M059J (cell line): ENCODE measurements at regions not wholly inside any gene's neighbourhood (a gene's known extent, or its start where the extent isn't known, plus 50 kb on each side); places are given as distances from the start of the nearest gene placed in this dataset.
"Not testable (repeated sequence)": the region's sequence is repeated elsewhere in the genome, so short reads cannot be mapped to it uniquely, and the experiment has no call there.

ENCODE experiments used
- DNase-seq: peaks from one replicate; pipeline ENCODE4 v3.0.0-alpha.2; 2012; ENCODE audit warnings: low read depth

- DNase-seq, result no peak
These were observed 1016.5 kb upstream of the FOXG1 start for GRCh38 chr14:27750114-27750513.

- not testable (repeated sequence) for DNase-seq
These were observed 1008.9 kb upstream of the FOXG1 start for GRCh38 chr14:27757642-27758041.

GRCh38 chr14:27760367-27760766 is 1006.2 kb upstream of the FOXG1 start:
- not testable (repeated sequence) for DNase-seq

- DNase-seq, result not testable (repeated sequence)
These were observed 967.2 kb upstream of the FOXG1 start for GRCh38 chr14:27799066-27800028.

DNA sequence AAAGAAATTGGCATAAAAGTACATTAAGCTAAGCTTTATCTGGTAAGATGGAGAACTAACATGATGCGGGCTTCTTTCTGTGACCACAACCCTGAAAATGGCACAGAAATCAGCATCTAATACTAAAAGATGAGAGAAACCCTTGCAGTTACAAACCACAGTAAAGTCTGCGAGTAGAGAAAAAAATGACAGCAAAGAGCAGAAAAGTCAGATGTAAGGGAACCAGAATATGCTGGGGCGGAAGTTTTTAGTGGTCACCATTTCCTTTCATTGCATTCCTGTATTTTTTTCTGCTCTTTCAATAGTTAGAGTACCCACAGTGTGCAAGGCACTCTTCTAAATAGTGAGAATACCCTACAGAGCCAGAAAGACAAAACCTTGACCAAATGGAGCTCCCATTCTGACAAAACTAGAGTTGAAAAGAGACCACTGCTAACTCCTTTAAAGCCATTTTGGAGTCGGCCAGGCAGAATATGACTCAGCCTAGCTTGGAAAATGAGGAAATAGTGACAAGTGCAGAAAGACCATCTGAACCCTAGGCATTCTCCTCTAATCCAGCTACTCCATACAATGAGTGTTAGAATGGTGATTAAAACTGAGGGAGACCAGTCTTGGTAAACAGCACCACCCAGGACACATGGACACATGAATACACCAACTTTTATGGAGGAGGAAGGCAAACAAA is 948.7 kb upstream of the FOXG1 start:
- DNase-seq, result not testable (repeated sequence)

GRCh38 chr14:27826149-27826548 is 940.4 kb upstream of the FOXG1 start:
- DNase-seq, result not testable (repeated sequence)

- DNase-seq, result not testable (repeated sequence)
These were observed 934.6 kb upstream of the FOXG1 start for GRCh38 chr14:27831978-27832377.

GRCh38 chr14:27833001-27833400 is 933.6 kb upstream of the FOXG1 start:
- DNase-seq, result not testable (repeated sequence)

DNA sequence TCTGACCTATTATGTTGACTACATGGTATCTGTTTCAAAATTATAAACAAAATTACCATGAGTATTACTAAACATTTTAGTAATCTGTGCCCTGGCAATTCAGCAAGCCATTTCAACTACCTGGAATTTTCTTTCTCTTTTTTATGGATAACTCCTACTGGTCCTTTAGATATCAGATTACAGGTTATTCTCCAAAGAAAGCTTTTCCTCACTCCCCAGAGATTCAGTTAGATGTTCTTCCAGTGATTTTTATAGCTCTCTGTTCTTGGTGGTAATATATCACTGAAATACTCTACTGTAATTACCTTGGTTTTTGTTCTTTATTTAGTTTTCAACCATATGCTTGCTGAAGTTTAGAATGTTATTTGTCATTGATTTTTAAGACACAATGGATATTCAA is 930.2 kb upstream of the FOXG1 start:
- DNase-seq, result no peak

DNA sequence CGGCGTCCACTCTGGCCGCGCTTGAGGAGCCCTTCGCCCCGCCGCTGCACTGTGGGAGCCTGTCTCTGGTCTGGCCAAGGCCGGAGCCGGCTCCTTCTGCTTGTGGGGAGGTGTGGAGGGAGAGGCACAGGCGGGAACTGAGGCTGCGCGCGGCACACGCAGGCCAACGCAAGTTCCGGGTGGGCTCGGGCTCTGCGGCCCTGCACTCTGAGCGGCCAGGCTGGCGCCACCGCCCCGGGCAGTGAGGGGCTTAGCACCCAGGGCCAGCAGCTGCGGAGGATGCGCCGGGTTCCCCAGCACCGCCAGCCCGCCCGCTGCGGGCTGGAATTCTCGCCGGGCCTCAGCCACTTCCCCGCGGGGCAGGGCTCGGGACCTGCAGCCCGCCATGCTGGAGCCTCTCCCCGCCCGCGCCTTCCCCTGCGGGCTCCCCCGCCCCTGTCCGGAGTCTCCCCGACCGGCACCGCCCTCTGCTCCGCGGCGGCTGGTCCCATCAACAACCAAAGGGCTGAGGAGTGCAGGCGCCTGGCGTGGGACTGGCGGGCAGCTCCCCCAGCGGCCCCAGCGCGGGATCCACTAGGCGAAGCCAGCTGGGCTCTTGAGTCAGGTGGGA is 921.2 kb upstream of the FOXG1 start:
- no peak for DNase-seq

DNA sequence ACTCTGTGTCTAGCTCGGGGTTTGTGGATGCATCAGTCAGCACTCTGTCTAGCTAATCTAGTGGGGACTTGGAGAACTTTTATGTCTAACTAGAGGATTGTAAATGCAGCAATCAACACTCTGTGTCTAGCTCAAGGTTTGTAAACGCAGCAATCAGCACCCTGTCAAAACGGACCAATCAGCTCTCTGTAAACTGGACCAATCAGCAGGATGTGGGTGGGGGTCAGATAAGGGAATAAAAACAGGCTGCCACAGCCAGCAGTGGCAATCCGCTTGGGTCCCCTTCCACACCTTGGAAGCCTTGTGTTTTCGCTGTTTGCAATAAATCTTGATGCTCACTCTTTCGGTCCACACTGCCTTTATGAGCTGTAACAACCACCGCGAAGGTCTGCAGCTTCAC is 920.7 kb upstream of the FOXG1 start:
- no peak for DNase-seq

GRCh38 chr14:27847480-27847879 is 919.1 kb upstream of the FOXG1 start:
- not testable (repeated sequence) for DNase-seq

- DNase-seq, result not testable (repeated sequence)
These were observed 917.4 kb upstream of the FOXG1 start for GRCh38 chr14:27849193-27849592.

- no peak for DNase-seq
These were observed 903.9 kb upstream of the FOXG1 start for GRCh38 chr14:27862684-27863083.

- no peak for DNase-seq
These were observed 903.4 kb upstream of the FOXG1 start for GRCh38 chr14:27863166-27863565.

DNA sequence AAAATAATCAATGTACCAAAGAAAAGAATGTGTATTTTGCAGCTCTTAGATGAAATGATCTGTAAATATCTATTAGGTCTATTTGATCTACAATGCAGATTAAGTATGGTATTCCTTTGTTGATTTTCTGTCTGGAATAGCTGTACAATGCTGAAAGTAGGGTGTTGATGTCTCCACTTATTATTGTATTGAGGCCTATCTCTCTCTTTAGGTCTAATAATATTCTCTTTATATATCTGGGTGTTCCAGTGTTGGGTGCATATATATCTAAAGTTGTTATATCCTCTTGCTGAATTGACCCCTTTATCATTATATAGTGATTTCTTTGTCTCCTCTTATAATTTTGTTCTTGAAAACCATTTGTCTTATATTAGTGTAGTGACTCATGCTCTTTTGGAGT is 885.5 kb upstream of the FOXG1 start:
- DNase-seq, result no peak

- DNase-seq, result no peak
These were observed 884.9 kb upstream of the FOXG1 start for GRCh38 chr14:27881646-27882045.

DNA sequence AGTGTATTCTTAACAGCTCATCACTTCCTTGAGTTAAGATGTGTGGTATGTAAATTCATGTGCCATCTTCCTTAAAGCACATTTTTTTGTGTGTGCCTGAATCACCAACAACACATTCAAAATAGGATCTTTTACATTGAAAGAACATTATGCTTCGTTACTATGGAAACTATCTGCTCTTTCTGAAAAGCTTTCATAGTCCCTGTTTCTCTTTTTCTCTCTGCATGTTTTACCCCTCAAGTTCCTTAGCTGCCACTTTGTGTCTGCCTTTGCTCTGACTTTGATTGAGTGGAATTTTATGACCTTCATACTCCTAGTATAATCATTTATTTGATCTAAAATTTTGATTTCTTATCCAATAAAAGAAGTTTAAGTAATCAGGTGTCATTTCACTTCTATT is 880.3 kb upstream of the FOXG1 start:
- no peak for DNase-seq

DNA sequence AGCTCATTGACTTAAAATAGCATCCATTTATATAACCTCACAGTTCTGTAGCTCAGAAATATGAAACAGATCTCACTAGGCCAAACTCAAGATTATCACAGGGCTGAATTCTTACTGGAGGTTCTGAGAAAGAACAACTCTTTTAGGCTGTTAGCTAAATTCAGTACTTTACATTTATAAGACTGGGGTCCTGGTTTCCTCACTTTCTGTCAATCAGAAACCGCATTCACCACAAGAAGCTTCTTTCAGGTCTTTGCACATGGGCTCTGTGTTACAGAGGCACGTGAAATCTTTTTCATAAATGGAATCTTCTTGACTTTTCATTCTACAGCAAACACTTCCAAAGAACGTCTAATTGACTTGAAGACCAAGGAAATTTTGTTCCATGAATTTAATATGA is 876.3 kb upstream of the FOXG1 start:
- no peak for DNase-seq

- DNase-seq, result not testable (repeated sequence)
These were observed 858.1 kb upstream of the FOXG1 start for GRCh38 chr14:27908484-27908883.

- no peak for DNase-seq
These were observed 850.3 kb upstream of the FOXG1 start for GRCh38 chr14:27916326-27916725.

- no peak for DNase-seq
These were observed 848.7 kb upstream of the FOXG1 start for GRCh38 chr14:27917896-27918295.

GRCh38 chr14:27927519-27927918 is 839.1 kb upstream of the FOXG1 start:
- no peak for DNase-seq
